Activated CD4-positive, alpha-beta T cell treated with anti-CD3 and anti-CD28 coated beads, Interleukin-2, amount 50 U/mL, for 1 hour (primary cell): ENCODE measurements at regions not wholly inside any gene's neighbourhood (a gene's known extent, or its start where the extent isn't known, plus 50 kb on each side); places are given as distances from the start of the nearest gene placed in this dataset.
"Not testable (repeated sequence)": the region's sequence is repeated elsewhere in the genome, so short reads cannot be mapped to it uniquely, and the experiment has no call there.

Experiments
- DNase-seq: peaks from one replicate; pipeline ENCODE4 v3.0.0-alpha.2; 2020

GRCh38 chr6:112941613-112942012 lies 594.5 kb downstream of the RFPL4B start:
- DNase-seq = no peak

GRCh38 chr6:112946051-112946450 lies 598.9 kb downstream of the RFPL4B start:
- DNase-seq = no peak

- DNase-seq = no peak
Observed at GRCh38 chr6:112947507-112947906, 600.4 kb downstream of the RFPL4B start.

GRCh38 chr6:112951829-112952228 lies 604.7 kb downstream of the RFPL4B start:
- DNase-seq = no peak

GRCh38 chr6:112955743-112956142 lies 608.6 kb downstream of the RFPL4B start:
- DNase-seq = not testable (repeated sequence)

GRCh38 chr6:112956696-112957535 lies 609.8 kb downstream of the RFPL4B start:
- DNase-seq = no peak

- no peak for DNase-seq
Observed at GRCh38 chr6:112957536-112957916, 610.4 kb downstream of the RFPL4B start.

- DNase-seq = not testable (repeated sequence)
Observed at GRCh38 chr6:112960130-112960529, 613.0 kb downstream of the RFPL4B start.

- DNase-seq = no peak
Observed at GRCh38 chr6:112967974-112968373, 620.8 kb downstream of the RFPL4B start.

GRCh38 chr6:112971651-112972050 lies 624.5 kb downstream of the RFPL4B start:
- DNase-seq = no peak

- not testable (repeated sequence) for DNase-seq
Observed at GRCh38 chr6:112974931-112975330, 627.8 kb downstream of the RFPL4B start.

- DNase-seq = not testable (repeated sequence)
Observed at GRCh38 chr6:112976579-112976978, 629.4 kb downstream of the RFPL4B start.

- no peak for DNase-seq
Observed at GRCh38 chr6:112979830-112980229, 632.7 kb downstream of the RFPL4B start.

- no peak for DNase-seq
Observed at GRCh38 chr6:112980676-112981075, 633.5 kb downstream of the RFPL4B start.

GRCh38 chr6:112983713-112984261 lies 636.7 kb downstream of the RFPL4B start:
- no peak for DNase-seq

GRCh38 chr6:112984899-112985298 lies 637.8 kb downstream of the RFPL4B start:
- DNase-seq = no peak

- no peak for DNase-seq
Observed at GRCh38 chr6:112986321-112986720, 639.2 kb downstream of the RFPL4B start.

GRCh38 chr6:112988748-112989147 lies 641.6 kb downstream of the RFPL4B start:
- no peak for DNase-seq

GRCh38 chr6:112990971-112991370 lies 643.8 kb downstream of the RFPL4B start:
- DNase-seq = no peak

GRCh38 chr6:112991912-112992311 lies 644.8 kb downstream of the RFPL4B start:
- DNase-seq = no peak

- DNase-seq = no peak
Observed at GRCh38 chr6:112997421-112998085, 650.4 kb downstream of the RFPL4B start.

GRCh38 chr6:113004054-113004453 lies 656.9 kb downstream of the RFPL4B start:
- no peak for DNase-seq

GRCh38 chr6:113004470-113005270 lies 657.5 kb downstream of the RFPL4B start:
- DNase-seq = no peak
